HEK293 (cell line): ENCODE measurements at regions not wholly inside any gene's neighbourhood (a gene's known extent, or its start where the extent isn't known, plus 50 kb on each side); places are given as distances from the start of the nearest gene placed in this dataset.

Experiments used
- ZBTB1 ChIP-seq: fragments of 450-650 bp; formaldehyde crosslinking; IDR thresholded peaks from 2 replicates; pipeline ENCODE4 v1.5.1; 2016; ENCODE audit warnings: missing biosample characterization, missing genetic modification characterization
- ZBTB8A ChIP-seq: fragments of 450-650 bp; formaldehyde crosslinking; IDR thresholded peaks from 2 replicates; pipeline ENCODE4 v1.5.1; 2016; ENCODE audit warnings: missing biosample characterization, missing genetic modification characterization
- ZNF121 ChIP-seq: fragments of 450-650 bp; formaldehyde crosslinking; IDR thresholded peaks from 2 replicates; pipeline ENCODE4 v1.5.1; 2016; ENCODE audit warnings: missing biosample characterization, missing genetic modification characterization
- ZNF248 ChIP-seq: fragments of 450-650 bp; formaldehyde crosslinking; IDR thresholded peaks from 2 replicates; pipeline ENCODE4 v1.5.1; 2017; ENCODE audit warnings: missing biosample characterization, missing genetic modification characterization
- TF ChIP-seq, protein P1 (sequence below): fragments of 450-650 bp; formaldehyde crosslinking; IDR thresholded peaks from 2 replicates; pipeline ENCODE4 v1.5.1; 2017; ENCODE audit warnings: missing biosample characterization, missing genetic modification characterization
- TF ChIP-seq, protein P2 (sequence below): fragments of 450-650 bp; formaldehyde crosslinking; IDR thresholded peaks from 2 replicates; pipeline ENCODE4 v1.5.1; 2016; ENCODE audit warnings: missing biosample characterization, missing genetic modification characterization
- TF ChIP-seq, protein P3 (sequence below): fragments of 450-650 bp; formaldehyde crosslinking; IDR thresholded peaks from 2 replicates; pipeline ENCODE4 v1.5.1; 2016; ENCODE audit warnings: missing biosample characterization, missing genetic modification characterization
- TF ChIP-seq, protein P4 (sequence below): fragments of 450-650 bp; formaldehyde crosslinking; IDR thresholded peaks from 2 replicates; pipeline ENCODE4 v1.5.1; 2016; ENCODE audit warnings: missing biosample characterization, missing genetic modification characterization
- TF ChIP-seq, protein P5 (sequence below): sonication (generic); formaldehyde crosslinking; IDR thresholded peaks from 2 replicates; pipeline ENCODE4 v1.8.1; 2022; ENCODE audit warnings: mild to moderate bottlenecking, moderate library complexity, missing genetic modification reagents

DNA sequence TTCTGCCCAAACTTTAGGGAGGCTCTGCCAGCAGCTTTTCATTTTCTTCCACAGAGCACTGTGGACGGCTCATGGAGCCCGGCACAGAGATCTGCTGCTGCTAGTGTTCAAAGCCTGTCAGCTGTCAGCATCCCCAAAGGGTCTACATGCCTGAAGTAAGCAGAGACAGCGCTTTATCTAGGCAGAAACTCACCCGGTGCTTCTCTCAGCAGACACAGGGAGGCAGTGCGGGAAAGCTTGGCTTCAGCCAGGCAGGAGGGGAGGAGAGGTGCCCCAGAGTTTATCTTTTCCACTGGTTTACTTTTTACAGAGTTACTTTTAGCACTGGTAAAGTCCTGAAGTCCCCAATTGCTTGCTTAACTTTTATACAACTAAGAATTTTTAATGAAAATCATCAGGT is 339.3 kb downstream of the NKX6-1 start:
- TF ChIP-seq, protein P1, sequence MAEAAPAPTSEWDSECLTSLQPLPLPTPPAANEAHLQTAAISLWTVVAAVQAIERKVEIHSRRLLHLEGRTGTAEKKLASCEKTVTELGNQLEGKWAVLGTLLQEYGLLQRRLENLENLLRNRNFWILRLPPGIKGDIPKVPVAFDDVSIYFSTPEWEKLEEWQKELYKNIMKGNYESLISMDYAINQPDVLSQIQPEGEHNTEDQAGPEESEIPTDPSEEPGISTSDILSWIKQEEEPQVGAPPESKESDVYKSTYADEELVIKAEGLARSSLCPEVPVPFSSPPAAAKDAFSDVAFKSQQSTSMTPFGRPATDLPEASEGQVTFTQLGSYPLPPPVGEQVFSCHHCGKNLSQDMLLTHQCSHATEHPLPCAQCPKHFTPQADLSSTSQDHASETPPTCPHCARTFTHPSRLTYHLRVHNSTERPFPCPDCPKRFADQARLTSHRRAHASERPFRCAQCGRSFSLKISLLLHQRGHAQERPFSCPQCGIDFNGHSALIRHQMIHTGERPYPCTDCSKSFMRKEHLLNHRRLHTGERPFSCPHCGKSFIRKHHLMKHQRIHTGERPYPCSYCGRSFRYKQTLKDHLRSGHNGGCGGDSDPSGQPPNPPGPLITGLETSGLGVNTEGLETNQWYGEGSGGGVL: no peak
- TF ChIP-seq, protein P2, sequence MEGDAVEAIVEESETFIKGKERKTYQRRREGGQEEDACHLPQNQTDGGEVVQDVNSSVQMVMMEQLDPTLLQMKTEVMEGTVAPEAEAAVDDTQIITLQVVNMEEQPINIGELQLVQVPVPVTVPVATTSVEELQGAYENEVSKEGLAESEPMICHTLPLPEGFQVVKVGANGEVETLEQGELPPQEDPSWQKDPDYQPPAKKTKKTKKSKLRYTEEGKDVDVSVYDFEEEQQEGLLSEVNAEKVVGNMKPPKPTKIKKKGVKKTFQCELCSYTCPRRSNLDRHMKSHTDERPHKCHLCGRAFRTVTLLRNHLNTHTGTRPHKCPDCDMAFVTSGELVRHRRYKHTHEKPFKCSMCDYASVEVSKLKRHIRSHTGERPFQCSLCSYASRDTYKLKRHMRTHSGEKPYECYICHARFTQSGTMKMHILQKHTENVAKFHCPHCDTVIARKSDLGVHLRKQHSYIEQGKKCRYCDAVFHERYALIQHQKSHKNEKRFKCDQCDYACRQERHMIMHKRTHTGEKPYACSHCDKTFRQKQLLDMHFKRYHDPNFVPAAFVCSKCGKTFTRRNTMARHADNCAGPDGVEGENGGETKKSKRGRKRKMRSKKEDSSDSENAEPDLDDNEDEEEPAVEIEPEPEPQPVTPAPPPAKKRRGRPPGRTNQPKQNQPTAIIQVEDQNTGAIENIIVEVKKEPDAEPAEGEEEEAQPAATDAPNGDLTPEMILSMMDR: no peak
- TF ChIP-seq ZNF248 (tag by site-specific recombination) (no peak), ZBTB8A (tag by site-specific recombination) (no peak), ZNF121 (tag by site-specific recombination) (no peak), ZBTB1 (tag by site-specific recombination) (no peak)
- TF ChIP-seq, protein P3, sequence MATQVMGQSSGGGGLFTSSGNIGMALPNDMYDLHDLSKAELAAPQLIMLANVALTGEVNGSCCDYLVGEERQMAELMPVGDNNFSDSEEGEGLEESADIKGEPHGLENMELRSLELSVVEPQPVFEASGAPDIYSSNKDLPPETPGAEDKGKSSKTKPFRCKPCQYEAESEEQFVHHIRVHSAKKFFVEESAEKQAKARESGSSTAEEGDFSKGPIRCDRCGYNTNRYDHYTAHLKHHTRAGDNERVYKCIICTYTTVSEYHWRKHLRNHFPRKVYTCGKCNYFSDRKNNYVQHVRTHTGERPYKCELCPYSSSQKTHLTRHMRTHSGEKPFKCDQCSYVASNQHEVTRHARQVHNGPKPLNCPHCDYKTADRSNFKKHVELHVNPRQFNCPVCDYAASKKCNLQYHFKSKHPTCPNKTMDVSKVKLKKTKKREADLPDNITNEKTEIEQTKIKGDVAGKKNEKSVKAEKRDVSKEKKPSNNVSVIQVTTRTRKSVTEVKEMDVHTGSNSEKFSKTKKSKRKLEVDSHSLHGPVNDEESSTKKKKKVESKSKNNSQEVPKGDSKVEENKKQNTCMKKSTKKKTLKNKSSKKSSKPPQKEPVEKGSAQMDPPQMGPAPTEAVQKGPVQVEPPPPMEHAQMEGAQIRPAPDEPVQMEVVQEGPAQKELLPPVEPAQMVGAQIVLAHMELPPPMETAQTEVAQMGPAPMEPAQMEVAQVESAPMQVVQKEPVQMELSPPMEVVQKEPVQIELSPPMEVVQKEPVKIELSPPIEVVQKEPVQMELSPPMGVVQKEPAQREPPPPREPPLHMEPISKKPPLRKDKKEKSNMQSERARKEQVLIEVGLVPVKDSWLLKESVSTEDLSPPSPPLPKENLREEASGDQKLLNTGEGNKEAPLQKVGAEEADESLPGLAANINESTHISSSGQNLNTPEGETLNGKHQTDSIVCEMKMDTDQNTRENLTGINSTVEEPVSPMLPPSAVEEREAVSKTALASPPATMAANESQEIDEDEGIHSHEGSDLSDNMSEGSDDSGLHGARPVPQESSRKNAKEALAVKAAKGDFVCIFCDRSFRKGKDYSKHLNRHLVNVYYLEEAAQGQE: no peak
- TF ChIP-seq, protein P4, sequence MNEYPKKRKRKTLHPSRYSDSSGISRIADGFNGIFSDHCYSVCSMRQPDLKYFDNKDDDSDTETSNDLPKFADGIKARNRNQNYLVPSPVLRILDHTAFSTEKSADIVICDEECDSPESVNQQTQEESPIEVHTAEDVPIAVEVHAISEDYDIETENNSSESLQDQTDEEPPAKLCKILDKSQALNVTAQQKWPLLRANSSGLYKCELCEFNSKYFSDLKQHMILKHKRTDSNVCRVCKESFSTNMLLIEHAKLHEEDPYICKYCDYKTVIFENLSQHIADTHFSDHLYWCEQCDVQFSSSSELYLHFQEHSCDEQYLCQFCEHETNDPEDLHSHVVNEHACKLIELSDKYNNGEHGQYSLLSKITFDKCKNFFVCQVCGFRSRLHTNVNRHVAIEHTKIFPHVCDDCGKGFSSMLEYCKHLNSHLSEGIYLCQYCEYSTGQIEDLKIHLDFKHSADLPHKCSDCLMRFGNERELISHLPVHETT (tag by site-specific recombination): no peak
- TF ChIP-seq, protein P5, sequence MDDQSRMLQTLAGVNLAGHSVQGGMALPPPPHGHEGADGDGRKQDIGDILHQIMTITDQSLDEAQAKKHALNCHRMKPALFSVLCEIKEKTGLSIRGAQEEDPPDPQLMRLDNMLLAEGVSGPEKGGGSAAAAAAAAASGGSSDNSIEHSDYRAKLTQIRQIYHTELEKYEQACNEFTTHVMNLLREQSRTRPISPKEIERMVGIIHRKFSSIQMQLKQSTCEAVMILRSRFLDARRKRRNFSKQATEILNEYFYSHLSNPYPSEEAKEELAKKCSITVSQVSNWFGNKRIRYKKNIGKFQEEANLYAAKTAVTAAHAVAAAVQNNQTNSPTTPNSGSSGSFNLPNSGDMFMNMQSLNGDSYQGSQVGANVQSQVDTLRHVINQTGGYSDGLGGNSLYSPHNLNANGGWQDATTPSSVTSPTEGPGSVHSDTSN (CRISPR knock-in tag): no peak
